HEK293 (cell line): ENCODE measurements at regions not wholly inside any gene's neighbourhood (a gene's known extent, or its start where the extent isn't known, plus 50 kb on each side); places are given as distances from the start of the nearest gene placed in this dataset.
"Not testable (repeated sequence)": the region's sequence is repeated elsewhere in the genome, so short reads cannot be mapped to it uniquely, and the experiment has no call there.

ENCODE experiments used
- CTCF ChIA-PET: fragments of 350-600 bp; formaldehyde crosslinking; extraction: SDS; loops from one replicate; lab custom pipeline; 2021; ENCODE audit warnings: antibody characterized with exemption; lab: Yijun Ruan, JAX
- POLR2A ChIA-PET: fragments of 300-600 bp; formaldehyde crosslinking; extraction: SDS; loops from one replicate; lab custom pipeline; 2020; ENCODE audit warnings: antibody characterized with exemption, inconsistent platforms; lab: Yijun Ruan, JAX
- H3K27ac ChIP-seq: fragments of 200-500 bp; sonication (Bioruptor generic); 2 replicates; pipeline ENCODE4 v1.5.1; 2014; ENCODE audit warnings: low read depth, low read length, control low read depth, inconsistent platforms; ENCODE audit errors: extremely low read depth
- H3K36me3 ChIP-seq, 2 experiments: fragments of 200-500 bp in 1 of 2; sonication (Bioruptor generic) in 1 of 2; 1 replicate in 1 of 2; 2 replicates in 1 of 2; pipeline ENCODE4 v1.5.1; 2014 to 2017; ENCODE audit warnings: inconsistent platforms in 2 of 2, low read length in 2 of 2; ENCODE audit not compliant: control insufficient read depth in 2 of 2, insufficient read depth in 1 of 2
- H3K4me1 ChIP-seq: fragments of 200-500 bp; sonication (Bioruptor generic); 2 replicates; pipeline ENCODE4 v1.5.1; 2014; ENCODE audit warnings: mild to moderate bottlenecking, low read length, inconsistent platforms; ENCODE audit not compliant: control insufficient read depth, insufficient read depth
- H3K4me3 ChIP-seq: 2 replicates; pipeline ENCODE4 v1.5.1; 2011; ENCODE audit warnings: low read depth, mild to moderate bottlenecking, control low read depth, low read length, moderate library complexity
- H3K9me3 ChIP-seq: fragments of 200-500 bp; sonication (Bioruptor generic); 2 replicates; pipeline ENCODE4 v1.5.1; 2014; ENCODE audit warnings: low read depth, low read length, inconsistent platforms; ENCODE audit not compliant: control insufficient read depth, insufficient read depth
- HOXC10 ChIP-seq: sonication (generic); formaldehyde crosslinking; IDR thresholded peaks from 2 replicates; pipeline ENCODE4 v1.8.1; 2023; ENCODE audit warnings: mild to moderate bottlenecking, missing genetic modification reagents
- MEIS1 ChIP-seq: sonication (generic); formaldehyde crosslinking; IDR thresholded peaks from 2 replicates; pipeline ENCODE4 v1.8.1; 2022; ENCODE audit warnings: missing genetic modification reagents, mild to moderate bottlenecking, borderline replicate concordance
- PRDM1 ChIP-seq: fragments of 450-650 bp; formaldehyde crosslinking; IDR thresholded peaks from 2 replicates; pipeline ENCODE4; 2016; ENCODE audit warnings: missing biosample characterization, missing genetic modification characterization
- PRDM10 ChIP-seq: fragments of 450-650 bp; formaldehyde crosslinking; IDR thresholded peaks from 2 replicates; pipeline ENCODE4 v1.5.1; 2016; ENCODE audit warnings: missing biosample characterization, missing genetic modification characterization
- PRDM4 ChIP-seq: fragments of 450-650 bp; formaldehyde crosslinking; IDR thresholded peaks from 2 replicates; pipeline ENCODE4 v1.5.1; 2017; ENCODE audit warnings: missing biosample characterization, missing genetic modification characterization
- SP3 ChIP-seq: fragments of 450-650 bp; formaldehyde crosslinking; IDR thresholded peaks from 2 replicates; pipeline ENCODE4 v1.5.1; 2016; ENCODE audit warnings: missing biosample characterization, missing genetic modification characterization
- ZFP41 ChIP-seq: fragments of 450-650 bp; formaldehyde crosslinking; IDR thresholded peaks from 2 replicates; pipeline ENCODE4 v1.5.1; 2016; ENCODE audit warnings: missing biosample characterization, missing genetic modification characterization, borderline replicate concordance
- ZNF155 ChIP-seq: fragments of 450-650 bp; formaldehyde crosslinking; IDR thresholded peaks from 2 replicates; pipeline ENCODE4 v1.5.1; 2016; ENCODE audit warnings: missing biosample characterization, missing genetic modification characterization
- ZNF366 ChIP-seq: fragments of 450-650 bp; formaldehyde crosslinking; conservative IDR thresholded peaks from 2 replicates; pipeline ENCODE4 v1.5.1; 2016; ENCODE audit warnings: missing biosample characterization, missing genetic modification characterization
- ZNF433 ChIP-seq: fragments of 450-650 bp; formaldehyde crosslinking; IDR thresholded peaks from 2 replicates; pipeline ENCODE4 v1.5.1; 2016; ENCODE audit warnings: missing biosample characterization, missing genetic modification characterization, low read depth
- ZNF521 ChIP-seq: fragments of 450-650 bp; formaldehyde crosslinking; IDR thresholded peaks from 2 replicates; pipeline ENCODE4 v1.5.1; 2017; ENCODE audit warnings: missing biosample characterization, mild to moderate bottlenecking, missing genetic modification characterization
- ZNF548 ChIP-seq: fragments of 450-650 bp; formaldehyde crosslinking; IDR thresholded peaks from 2 replicates; pipeline ENCODE4 v1.5.1; 2016; ENCODE audit warnings: missing biosample characterization, missing genetic modification characterization
- ZNF555 ChIP-seq: fragments of 450-650 bp; formaldehyde crosslinking; conservative IDR thresholded peaks from 2 replicates; pipeline ENCODE4 v1.5.1; 2017; ENCODE audit warnings: missing biosample characterization, mild to moderate bottlenecking, missing genetic modification characterization, inconsistent platforms
- ZNF560 ChIP-seq: fragments of 450-650 bp; formaldehyde crosslinking; IDR thresholded peaks from 2 replicates; pipeline ENCODE4 v1.5.1; 2017; ENCODE audit warnings: missing biosample characterization, missing genetic modification characterization, borderline replicate concordance
- ZNF621 ChIP-seq: fragments of 450-650 bp; formaldehyde crosslinking; IDR thresholded peaks from 2 replicates; pipeline ENCODE4 v1.5.1; 2017; ENCODE audit warnings: missing biosample characterization, missing genetic modification characterization
- ZNF707 ChIP-seq: fragments of 450-650 bp; formaldehyde crosslinking; IDR thresholded peaks from 2 replicates; pipeline ENCODE4 v1.5.1; 2016; ENCODE audit warnings: missing biosample characterization, missing genetic modification characterization
- ZSCAN23 ChIP-seq: fragments of 450-650 bp; formaldehyde crosslinking; IDR thresholded peaks from 2 replicates; pipeline ENCODE4 v1.5.1; 2016; ENCODE audit warnings: missing biosample characterization, missing genetic modification characterization
- TF ChIP-seq, protein P1 (sequence below): fragments of 450-650 bp; formaldehyde crosslinking; IDR thresholded peaks from 2 replicates; pipeline ENCODE4 v1.5.1; 2016; ENCODE audit warnings: missing biosample characterization, missing genetic modification characterization
- TF ChIP-seq, protein P2 (sequence below): fragments of 450-650 bp; formaldehyde crosslinking; IDR thresholded peaks from 2 replicates; pipeline ENCODE4 v1.5.1; 2017; ENCODE audit warnings: missing biosample characterization, missing genetic modification characterization

DNA sequence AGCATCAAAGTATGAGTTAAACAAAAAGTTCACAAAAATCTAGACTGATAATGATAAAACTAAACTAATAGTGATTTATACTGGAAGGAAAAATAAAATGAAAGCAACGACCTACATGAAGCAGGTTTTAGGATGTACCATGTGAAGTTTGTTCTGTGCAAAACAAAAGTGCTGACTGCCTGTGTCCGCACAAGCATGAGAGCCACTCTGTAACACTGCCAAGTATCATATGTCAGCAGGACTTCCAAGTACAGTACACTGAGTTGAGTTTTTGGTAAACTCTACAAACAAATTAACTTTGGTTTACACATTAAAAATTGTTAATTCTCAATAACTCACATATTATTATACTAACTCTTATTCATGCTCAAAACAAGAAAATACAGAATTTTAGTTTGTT, 459.0 kb downstream of the PDGFC start:
- Histone ChIP-seq H3K27ac (no peak overlapping the region), H3K4me1 (no peaks in the 10 kb centered on the region), H3K4me3 (no peak overlapping the region), H3K36me3 (no peaks in the 10 kb centered on the region), H3K9me3 (no peaks in the 10 kb centered on the region)
- POLR2A ChIA-PET, result no interaction called here
- CTCF ChIA-PET, result no interaction called here
- TF ChIP-seq PRDM1, result no peak
- TF ChIP-seq, protein P1, sequence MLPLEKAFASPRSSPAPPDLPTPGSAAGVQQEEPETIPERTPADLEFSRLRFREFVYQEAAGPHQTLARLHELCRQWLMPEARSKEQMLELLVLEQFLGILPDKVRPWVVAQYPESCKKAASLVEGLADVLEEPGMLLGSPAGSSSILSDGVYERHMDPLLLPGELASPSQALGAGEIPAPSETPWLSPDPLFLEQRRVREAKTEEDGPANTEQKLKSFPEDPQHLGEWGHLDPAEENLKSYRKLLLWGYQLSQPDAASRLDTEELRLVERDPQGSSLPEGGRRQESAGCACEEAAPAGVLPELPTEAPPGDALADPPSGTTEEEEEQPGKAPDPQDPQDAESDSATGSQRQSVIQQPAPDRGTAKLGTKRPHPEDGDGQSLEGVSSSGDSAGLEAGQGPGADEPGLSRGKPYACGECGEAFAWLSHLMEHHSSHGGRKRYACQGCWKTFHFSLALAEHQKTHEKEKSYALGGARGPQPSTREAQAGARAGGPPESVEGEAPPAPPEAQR, result no peak
- TF ChIP-seq PRDM10 (tag by site-specific recombination), result peak; percentile 63
- TF ChIP-seq ZNF548 (tag by site-specific recombination), result no peak
- no peak for TF ChIP-seq ZNF555 (tag by site-specific recombination)
- TF ChIP-seq ZFP41 (tag by site-specific recombination), result no peak
- TF ChIP-seq, all 188 proteins: peak for 1

DNA sequence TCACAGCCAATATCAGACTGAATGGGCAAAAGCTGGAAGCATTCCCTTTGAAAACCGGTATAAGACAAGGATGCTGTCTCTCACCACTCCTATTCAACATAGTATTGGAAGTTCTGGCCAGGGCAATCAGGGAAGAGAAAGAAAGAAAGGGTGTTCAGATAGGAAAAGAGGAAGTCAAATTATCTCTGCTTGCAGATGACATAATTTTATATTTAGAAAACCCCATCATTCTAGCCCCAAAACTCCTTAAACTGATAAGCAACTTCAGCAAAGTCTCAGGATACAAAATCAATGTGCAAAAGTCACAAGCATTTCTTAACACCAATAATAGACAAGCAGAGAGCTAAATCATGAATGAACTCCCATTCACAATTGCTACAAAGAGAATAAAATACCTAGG, 461.7 kb downstream of the PDGFC start:
- POLR2A ChIA-PET, H3K36me3 ChIP-seq, H3K27ac ChIP-seq, H3K4me3 ChIP-seq, H3K4me1 ChIP-seq, H3K9me3 ChIP-seq, CTCF ChIA-PET: not testable (repeated sequence)

DNA sequence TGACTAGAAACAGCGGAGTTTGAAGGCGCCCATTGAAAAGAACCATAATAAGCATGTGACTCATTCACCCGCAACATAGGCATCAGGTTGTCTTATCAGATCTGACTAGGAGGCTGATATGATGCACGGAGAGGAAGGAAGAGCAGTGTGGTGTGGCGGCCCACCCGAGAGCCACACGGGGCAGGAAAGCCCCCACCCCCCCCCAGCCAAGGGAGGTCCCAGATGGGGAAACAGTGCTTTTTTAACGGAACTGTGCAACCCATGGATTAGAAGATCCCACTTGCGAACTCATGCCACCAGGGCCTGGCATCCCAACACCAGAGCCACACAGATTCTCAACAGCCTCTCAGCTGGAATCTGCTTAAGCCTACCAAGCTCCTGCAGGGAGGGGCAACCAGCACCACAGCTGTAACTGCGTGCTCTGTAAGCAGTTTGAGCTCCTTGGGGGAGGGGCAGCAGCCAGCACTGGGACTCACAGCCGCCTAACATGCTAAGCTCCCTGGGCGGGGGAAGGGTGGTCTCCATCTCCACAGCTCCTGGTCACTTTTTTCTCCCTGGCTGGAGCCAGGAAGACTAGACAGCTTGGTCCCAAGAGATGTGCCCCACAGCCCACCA, 466.2 kb downstream of the PDGFC start:
- TF ChIP-seq ZNF521 (tag by site-specific recombination) (no peak), ZNF707 (tag by site-specific recombination) (no peak), ZNF560 (tag by site-specific recombination) (no peak), ZNF621 (tag by site-specific recombination) (no peak), ZNF155 (tag by site-specific recombination) (no peak), MEIS1 (no peak), ZSCAN23 (no peak), PRDM4 (tag by site-specific recombination) (no peak), ZNF433 (tag by site-specific recombination) (no peak), HOXC10 (CRISPR knock-in tag) (no peak), SP3 (tag by site-specific recombination) (no peak), ZNF366 (no peak)
- TF ChIP-seq, protein P2, sequence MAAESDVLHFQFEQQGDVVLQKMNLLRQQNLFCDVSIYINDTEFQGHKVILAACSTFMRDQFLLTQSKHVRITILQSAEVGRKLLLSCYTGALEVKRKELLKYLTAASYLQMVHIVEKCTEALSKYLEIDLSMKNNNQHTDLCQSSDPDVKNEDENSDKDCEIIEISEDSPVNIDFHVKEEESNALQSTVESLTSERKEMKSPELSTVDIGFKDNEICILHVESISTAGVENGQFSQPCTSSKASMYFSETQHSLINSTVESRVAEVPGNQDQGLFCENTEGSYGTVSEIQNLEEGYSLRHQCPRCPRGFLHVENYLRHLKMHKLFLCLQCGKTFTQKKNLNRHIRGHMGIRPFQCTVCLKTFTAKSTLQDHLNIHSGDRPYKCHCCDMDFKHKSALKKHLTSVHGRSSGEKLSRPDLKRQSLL (tag by site-specific recombination), result no peak
- POLR2A ChIA-PET, result no interaction called here
- Histone ChIP-seq H3K4me3 (no peak overlapping the region), H3K36me3 (no peaks in the 10 kb centered on the region), H3K4me1 (no peaks in the 10 kb centered on the region), H3K27ac (no peak overlapping the region), H3K9me3 (no peaks in the 10 kb centered on the region)
- CTCF ChIA-PET, result interaction anchor here (1.1 kb wide), 1 partner anchor 370 kb away, joined by 3 read pairs; no protein-coding TSS in a partner anchor
